ENCODE measurements at regions not wholly inside any gene's neighbourhood (a gene's known extent, or its start where the extent isn't known, plus 50 kb on each side); places are given as distances from the start of the nearest gene placed in this dataset.

DNA sequence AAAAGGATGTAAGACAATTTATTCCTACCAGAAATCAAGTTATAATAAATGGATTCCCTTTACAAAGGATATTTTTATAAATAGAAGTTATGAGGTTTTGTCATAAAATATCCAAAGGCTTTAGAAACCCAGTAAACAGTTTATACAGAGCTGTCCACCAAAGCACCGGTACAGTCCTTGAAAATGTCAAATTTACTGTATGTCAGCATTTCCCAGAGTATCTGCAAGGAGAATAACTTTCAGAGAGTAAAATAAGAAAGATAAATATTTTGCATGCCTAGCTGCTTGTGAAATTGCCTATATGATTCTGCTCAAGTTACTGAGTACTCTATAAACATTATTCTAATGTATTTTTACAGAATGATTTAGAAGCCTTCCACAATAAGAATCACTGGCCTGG is 923.3 kb upstream of the DDX18 start:
- Histone ChIP-seq H3K79me2 (ENCODE audit: control insufficient read depth, insufficient read depth, low read length) (no peaks in the 10 kb centered on the region), H4K20me1 (ENCODE audit: control insufficient read depth, extremely low read depth, insufficient read depth, low read length) (no peaks in the 10 kb centered on the region), H3K9me3 (ENCODE audit: control insufficient read depth, insufficient read depth, low read depth, low read length) (no peaks in the 10 kb centered on the region), H3K4me1 (ENCODE audit: control insufficient read depth, extremely low read depth, insufficient read depth, low read length) (no peaks in the 10 kb centered on the region), H3K9ac (ENCODE audit: insufficient read depth, low read length) (no peak overlapping the region), H3K4me2 (ENCODE audit: extremely low read depth, insufficient read depth, low read length) (no peak overlapping the region), H2AFZ (ENCODE audit: low read length) (no peak overlapping the region), H3K36me3 (ENCODE audit: control insufficient read depth, insufficient read depth, low read length) (no peaks in the 10 kb centered on the region), H3K4me3 (replicated peaks in 1 of 4; ENCODE audit: control extremely low read depth in 1 of 4, insufficient read depth in 1 of 4, low read depth in 3 of 4, low read length in 4 of 4) (no peak overlapping the region), H3K27me3 (ENCODE audit: control insufficient read depth, insufficient read depth, low read length) (no peaks in the 10 kb centered on the region), H3K27ac (ENCODE audit: insufficient read depth, low read length) (no peak overlapping the region)
- DNase-seq (ENCODE audit: low read depth in 2 of 2): no peak
- TF ChIP-seq, protein P1, sequence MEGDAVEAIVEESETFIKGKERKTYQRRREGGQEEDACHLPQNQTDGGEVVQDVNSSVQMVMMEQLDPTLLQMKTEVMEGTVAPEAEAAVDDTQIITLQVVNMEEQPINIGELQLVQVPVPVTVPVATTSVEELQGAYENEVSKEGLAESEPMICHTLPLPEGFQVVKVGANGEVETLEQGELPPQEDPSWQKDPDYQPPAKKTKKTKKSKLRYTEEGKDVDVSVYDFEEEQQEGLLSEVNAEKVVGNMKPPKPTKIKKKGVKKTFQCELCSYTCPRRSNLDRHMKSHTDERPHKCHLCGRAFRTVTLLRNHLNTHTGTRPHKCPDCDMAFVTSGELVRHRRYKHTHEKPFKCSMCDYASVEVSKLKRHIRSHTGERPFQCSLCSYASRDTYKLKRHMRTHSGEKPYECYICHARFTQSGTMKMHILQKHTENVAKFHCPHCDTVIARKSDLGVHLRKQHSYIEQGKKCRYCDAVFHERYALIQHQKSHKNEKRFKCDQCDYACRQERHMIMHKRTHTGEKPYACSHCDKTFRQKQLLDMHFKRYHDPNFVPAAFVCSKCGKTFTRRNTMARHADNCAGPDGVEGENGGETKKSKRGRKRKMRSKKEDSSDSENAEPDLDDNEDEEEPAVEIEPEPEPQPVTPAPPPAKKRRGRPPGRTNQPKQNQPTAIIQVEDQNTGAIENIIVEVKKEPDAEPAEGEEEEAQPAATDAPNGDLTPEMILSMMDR (conservative IDR thresholded peaks at IDR 0.05 in 1 of 2, IDR thresholded peaks at IDR 0.05 in 1 of 2; ENCODE audit: low read depth in 1 of 2, low read length in 2 of 2): no peak
- no peak for TF ChIP-seq EZH2 (IDR thresholded peaks at IDR 0.05; ENCODE audit: low read length, missing control alignments)

DNA sequence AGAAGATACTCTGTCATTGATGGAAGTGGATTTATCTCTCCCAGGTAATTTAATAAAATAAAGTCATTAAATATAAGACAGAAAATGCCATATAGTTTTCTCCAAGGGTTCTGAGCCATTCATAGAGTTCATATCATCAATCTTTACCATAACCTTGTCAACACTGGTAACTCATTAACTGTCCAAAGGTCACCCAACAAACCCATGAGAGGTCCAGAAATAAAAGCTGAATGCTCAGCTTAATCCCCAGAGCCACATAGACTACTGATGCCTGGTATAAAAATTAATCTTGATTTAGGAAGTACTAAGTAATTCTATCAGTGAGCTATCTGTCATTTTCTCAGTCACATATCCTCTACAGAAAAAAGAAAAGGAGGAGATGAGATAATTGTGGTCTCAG is 903.0 kb upstream of the DDX18 start:
- no peak for DNase-seq (ENCODE audit: low read depth in 2 of 2)
- H3K4me3 ChIP-seq (replicated peaks in 1 of 4; ENCODE audit: control extremely low read depth in 1 of 4, insufficient read depth in 1 of 4, low read depth in 3 of 4, low read length in 4 of 4): no peak overlapping the region
- H3K9ac ChIP-seq (ENCODE audit: insufficient read depth, low read length): no peak overlapping the region
- H3K27me3 ChIP-seq (ENCODE audit: control insufficient read depth, insufficient read depth, low read length): no peaks in the 10 kb centered on the region
- H2AFZ ChIP-seq (ENCODE audit: low read length): no peak overlapping the region
- H3K9me3 ChIP-seq (ENCODE audit: control insufficient read depth, insufficient read depth, low read depth, low read length): no peaks in the 10 kb centered on the region
- no peaks in the 10 kb centered on the region for H4K20me1 ChIP-seq (ENCODE audit: control insufficient read depth, extremely low read depth, insufficient read depth, low read length)
- no peak overlapping the region for H3K4me2 ChIP-seq (ENCODE audit: extremely low read depth, insufficient read depth, low read length)
- no peak overlapping the region for H3K27ac ChIP-seq (ENCODE audit: insufficient read depth, low read length)
- no peaks in the 10 kb centered on the region for H3K4me1 ChIP-seq (ENCODE audit: control insufficient read depth, extremely low read depth, insufficient read depth, low read length)
- H3K36me3 ChIP-seq (ENCODE audit: control insufficient read depth, insufficient read depth, low read length): no peaks in the 10 kb centered on the region
- no peak for TF ChIP-seq EZH2 (IDR thresholded peaks at IDR 0.05; ENCODE audit: low read length, missing control alignments)
- TF ChIP-seq, protein P1 (conservative IDR thresholded peaks at IDR 0.05 in 1 of 2, IDR thresholded peaks at IDR 0.05 in 1 of 2; ENCODE audit: low read depth in 1 of 2, low read length in 2 of 2): no peak
- no peaks in the 10 kb centered on the region for H3K79me2 ChIP-seq (ENCODE audit: control insufficient read depth, insufficient read depth, low read length)

DNA sequence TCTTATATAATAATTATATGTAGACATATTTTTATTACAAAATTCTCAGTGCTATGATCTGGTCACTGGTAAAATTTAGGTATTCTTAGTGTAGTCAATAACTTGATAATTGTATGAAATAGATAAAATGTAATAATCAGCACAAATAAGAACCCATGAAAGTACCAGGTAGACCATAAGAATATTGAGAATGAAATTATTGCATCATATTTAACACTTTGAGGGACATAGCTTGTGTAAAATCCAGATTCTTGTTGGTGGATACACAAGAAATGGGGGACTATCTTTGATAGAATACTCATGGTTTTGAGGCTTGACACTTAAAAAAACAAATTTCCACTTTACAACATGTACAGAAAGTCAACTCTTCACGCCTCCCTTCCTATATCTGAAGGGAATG is 898.8 kb upstream of the DDX18 start:
- no peak for DNase-seq (ENCODE audit: low read depth in 2 of 2)
- Histone ChIP-seq H3K27me3 (ENCODE audit: control insufficient read depth, insufficient read depth, low read length) (no peaks in the 10 kb centered on the region), H3K27ac (ENCODE audit: insufficient read depth, low read length) (no peak overlapping the region), H3K79me2 (ENCODE audit: control insufficient read depth, insufficient read depth, low read length) (no peaks in the 10 kb centered on the region), H2AFZ (ENCODE audit: low read length) (no peak overlapping the region), H3K9me3 (ENCODE audit: control insufficient read depth, insufficient read depth, low read depth, low read length) (no peaks in the 10 kb centered on the region), H3K4me2 (ENCODE audit: extremely low read depth, insufficient read depth, low read length) (no peak overlapping the region), H3K4me3 (replicated peaks in 1 of 4; ENCODE audit: control extremely low read depth in 1 of 4, insufficient read depth in 1 of 4, low read depth in 3 of 4, low read length in 4 of 4) (no peak overlapping the region), H3K9ac (ENCODE audit: insufficient read depth, low read length) (no peak overlapping the region), H4K20me1 (ENCODE audit: control insufficient read depth, extremely low read depth, insufficient read depth, low read length) (no peaks in the 10 kb centered on the region), H3K36me3 (ENCODE audit: control insufficient read depth, insufficient read depth, low read length) (no peaks in the 10 kb centered on the region), H3K4me1 (ENCODE audit: control insufficient read depth, extremely low read depth, insufficient read depth, low read length) (no peaks in the 10 kb centered on the region)
- TF ChIP-seq, protein P1 (conservative IDR thresholded peaks at IDR 0.05 in 1 of 2, IDR thresholded peaks at IDR 0.05 in 1 of 2; ENCODE audit: low read depth in 1 of 2, low read length in 2 of 2): no peak
- no peak for TF ChIP-seq EZH2 (IDR thresholded peaks at IDR 0.05; ENCODE audit: low read length, missing control alignments)

All from fibroblast of lung (primary cell).